ENCODE measurements at regions not wholly inside any gene's neighbourhood (a gene's known extent, or its start where the extent isn't known, plus 50 kb on each side); places are given as distances from the start of the nearest gene placed in this dataset.

DNA sequence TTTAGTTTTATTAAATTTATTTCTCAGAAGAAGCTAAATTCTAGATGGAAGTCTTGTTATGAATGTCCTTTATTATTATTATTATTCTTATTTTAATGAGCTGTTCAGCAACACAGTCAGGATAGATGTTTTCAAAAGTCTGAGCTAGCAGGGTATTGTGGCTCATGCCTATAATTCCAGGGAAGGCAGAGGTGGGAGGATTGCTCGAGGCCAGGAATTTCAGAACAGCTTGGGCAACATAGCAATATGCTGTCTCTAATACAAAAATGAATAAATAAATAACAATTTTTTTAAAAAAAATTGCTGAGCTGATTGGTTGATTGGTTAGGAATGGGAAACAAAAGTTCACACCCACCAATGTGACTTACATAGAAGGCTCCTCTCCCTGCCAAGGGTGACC, 274.1 kb upstream of the CYRIA start:
- TF ChIP-seq, protein P1, sequence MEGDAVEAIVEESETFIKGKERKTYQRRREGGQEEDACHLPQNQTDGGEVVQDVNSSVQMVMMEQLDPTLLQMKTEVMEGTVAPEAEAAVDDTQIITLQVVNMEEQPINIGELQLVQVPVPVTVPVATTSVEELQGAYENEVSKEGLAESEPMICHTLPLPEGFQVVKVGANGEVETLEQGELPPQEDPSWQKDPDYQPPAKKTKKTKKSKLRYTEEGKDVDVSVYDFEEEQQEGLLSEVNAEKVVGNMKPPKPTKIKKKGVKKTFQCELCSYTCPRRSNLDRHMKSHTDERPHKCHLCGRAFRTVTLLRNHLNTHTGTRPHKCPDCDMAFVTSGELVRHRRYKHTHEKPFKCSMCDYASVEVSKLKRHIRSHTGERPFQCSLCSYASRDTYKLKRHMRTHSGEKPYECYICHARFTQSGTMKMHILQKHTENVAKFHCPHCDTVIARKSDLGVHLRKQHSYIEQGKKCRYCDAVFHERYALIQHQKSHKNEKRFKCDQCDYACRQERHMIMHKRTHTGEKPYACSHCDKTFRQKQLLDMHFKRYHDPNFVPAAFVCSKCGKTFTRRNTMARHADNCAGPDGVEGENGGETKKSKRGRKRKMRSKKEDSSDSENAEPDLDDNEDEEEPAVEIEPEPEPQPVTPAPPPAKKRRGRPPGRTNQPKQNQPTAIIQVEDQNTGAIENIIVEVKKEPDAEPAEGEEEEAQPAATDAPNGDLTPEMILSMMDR (IDR thresholded peaks at IDR 0.05 in 2 of 3, conservative IDR thresholded peaks at IDR 0.05 in 1 of 3; ENCODE audit: control insufficient read depth in 2 of 3, extremely low read depth in 1 of 3, insufficient read depth in 1 of 3, low read depth in 3 of 3, low read length in 3 of 3) = no peak
- no peak for TF ChIP-seq RFX5 (IDR thresholded peaks at IDR 0.05; ENCODE audit: low read depth, low read length)
- no peak for TF ChIP-seq POLR2AphosphoS5 (IDR thresholded peaks at IDR 0.05; ENCODE audit: low read length)
- TF ChIP-seq FOXM1 (IDR thresholded peaks at IDR 0.05; ENCODE audit: low read depth, low read length) = no peak
- TF ChIP-seq SMAD1 (IDR thresholded peaks at IDR 0.05; ENCODE audit: low read depth, partially characterized antibody) = no peak
- no peak for TF ChIP-seq SMC3 (IDR thresholded peaks at IDR 0.05; ENCODE audit: borderline replicate concordance, low read length)
- TF ChIP-seq, protein P2, sequence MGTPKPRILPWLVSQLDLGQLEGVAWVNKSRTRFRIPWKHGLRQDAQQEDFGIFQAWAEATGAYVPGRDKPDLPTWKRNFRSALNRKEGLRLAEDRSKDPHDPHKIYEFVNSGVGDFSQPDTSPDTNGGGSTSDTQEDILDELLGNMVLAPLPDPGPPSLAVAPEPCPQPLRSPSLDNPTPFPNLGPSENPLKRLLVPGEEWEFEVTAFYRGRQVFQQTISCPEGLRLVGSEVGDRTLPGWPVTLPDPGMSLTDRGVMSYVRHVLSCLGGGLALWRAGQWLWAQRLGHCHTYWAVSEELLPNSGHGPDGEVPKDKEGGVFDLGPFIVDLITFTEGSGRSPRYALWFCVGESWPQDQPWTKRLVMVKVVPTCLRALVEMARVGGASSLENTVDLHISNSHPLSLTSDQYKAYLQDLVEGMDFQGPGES (IDR thresholded peaks at IDR 0.05) = no peak
- no peak for TF ChIP-seq CBFB (IDR thresholded peaks at IDR 0.05; ENCODE audit: low read depth)
- TF ChIP-seq CHD4 (IDR thresholded peaks at IDR 0.05) = no peak
- TF ChIP-seq, protein P3, sequence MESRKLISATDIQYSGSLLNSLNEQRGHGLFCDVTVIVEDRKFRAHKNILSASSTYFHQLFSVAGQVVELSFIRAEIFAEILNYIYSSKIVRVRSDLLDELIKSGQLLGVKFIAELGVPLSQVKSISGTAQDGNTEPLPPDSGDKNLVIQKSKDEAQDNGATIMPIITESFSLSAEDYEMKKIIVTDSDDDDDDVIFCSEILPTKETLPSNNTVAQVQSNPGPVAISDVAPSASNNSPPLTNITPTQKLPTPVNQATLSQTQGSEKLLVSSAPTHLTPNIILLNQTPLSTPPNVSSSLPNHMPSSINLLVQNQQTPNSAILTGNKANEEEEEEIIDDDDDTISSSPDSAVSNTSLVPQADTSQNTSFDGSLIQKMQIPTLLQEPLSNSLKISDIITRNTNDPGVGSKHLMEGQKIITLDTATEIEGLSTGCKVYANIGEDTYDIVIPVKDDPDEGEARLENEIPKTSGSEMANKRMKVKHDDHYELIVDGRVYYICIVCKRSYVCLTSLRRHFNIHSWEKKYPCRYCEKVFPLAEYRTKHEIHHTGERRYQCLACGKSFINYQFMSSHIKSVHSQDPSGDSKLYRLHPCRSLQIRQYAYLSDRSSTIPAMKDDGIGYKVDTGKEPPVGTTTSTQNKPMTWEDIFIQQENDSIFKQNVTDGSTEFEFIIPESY (IDR thresholded peaks at IDR 0.05) = no peak
